Liver (tissue), 3 donors: ENCODE measurements at regions not wholly inside any gene's neighbourhood (a gene's known extent, or its start where the extent isn't known, plus 50 kb on each side); places are given as distances from the start of the nearest gene placed in this dataset.

Experiments used
- ATF3 ChIP-seq: IDR thresholded peaks from 2 replicates; pipeline ENCODE4 v1.6.1; 2016; ENCODE audit warnings: antibody characterized with exemption
- CTCF ChIP-seq: fragments of 150-350 bp; IDR thresholded peaks from 2 replicates; pipeline ENCODE4 v1.5.1; 2017; ENCODE audit warnings: improper control_type of control experiment, low read depth, low read length; ENCODE audit not compliant: missing input control
- EGR1 ChIP-seq, 2 donors: IDR thresholded peaks; 2 replicates each; pipeline ENCODE4 v1.6.1; 2016 to 2018; ENCODE audit warnings: antibody characterized with exemption in 2 of 2, low read depth in 2 of 2
- REST ChIP-seq: IDR thresholded peaks from 2 replicates; pipeline ENCODE4 v1.6.1; 2016; ENCODE audit warnings: antibody characterized with exemption, mild to moderate bottlenecking
- SP1 ChIP-seq: IDR thresholded peaks from 2 replicates; pipeline ENCODE4 v1.6.1; 2018; ENCODE audit warnings: antibody characterized with exemption, mild to moderate bottlenecking
- TAF1 ChIP-seq: conservative IDR thresholded peaks from 2 replicates; pipeline ENCODE4 v1.6.1; 2016; ENCODE audit warnings: antibody characterized with exemption, mild to moderate bottlenecking
- YY1 ChIP-seq: IDR thresholded peaks from 2 replicates; pipeline ENCODE4 v1.6.1; 2016; ENCODE audit warnings: antibody characterized with exemption, mild to moderate bottlenecking
- donor health status: healthy.
- donor health status: healthy.

GRCh38 chr11:42239188-42239587, 779.7 kb upstream of the LRRC4C start:
- TF ChIP-seq EGR1 (IDR thresholded peaks at IDR 0.05; ENCODE audit: low read depth in 2 of 2): no peak
- no peak for TF ChIP-seq CTCF
- TF ChIP-seq TAF1: no peak
- TF ChIP-seq YY1: no peak
- TF ChIP-seq REST: no peak
- TF ChIP-seq SP1: no peak
- no peak for TF ChIP-seq ATF3
